Panc1 (cell line): ENCODE measurements at regions not wholly inside any gene's neighbourhood (a gene's known extent, or its start where the extent isn't known, plus 50 kb on each side); places are given as distances from the start of the nearest gene placed in this dataset.

Source experiments
- POLR2AphosphoS5 ChIP-seq: IDR thresholded peaks from 2 replicates; pipeline ENCODE4 v1.6.1; 2012; ENCODE audit warnings: mild to moderate bottlenecking, low read depth, low read length, moderate library complexity
- SIN3A ChIP-seq: IDR thresholded peaks from 2 replicates; pipeline ENCODE4 v1.6.1; 2012; ENCODE audit warnings: low read depth, mild to moderate bottlenecking, low read length, moderate library complexity, borderline replicate concordance; ENCODE audit not compliant: insufficient read depth
- TCF7L2 ChIP-seq: IDR thresholded peaks from 2 replicates; pipeline ENCODE4 v1.6.1; 2011; ENCODE audit warnings: mild to moderate bottlenecking, low read depth, low read length, inconsistent platforms
- TF ChIP-seq, protein P1 (sequence below): fragments of 450-650 bp; IDR thresholded peaks from 2 replicates; pipeline ENCODE4 v1.5.1; 2017; ENCODE audit warnings: mild to moderate bottlenecking
- TF ChIP-seq, protein P2 (sequence below), 2 experiments: IDR thresholded peaks; 2 replicates each; pipeline ENCODE4 v1.6.1; 2011 to 2012; ENCODE audit warnings: low read depth in 2 of 2, control low read depth in 1 of 2, low read length in 1 of 2, mild to moderate bottlenecking in 1 of 2, moderate library complexity in 1 of 2; ENCODE audit not compliant: insufficient read depth in 1 of 2

DNA sequence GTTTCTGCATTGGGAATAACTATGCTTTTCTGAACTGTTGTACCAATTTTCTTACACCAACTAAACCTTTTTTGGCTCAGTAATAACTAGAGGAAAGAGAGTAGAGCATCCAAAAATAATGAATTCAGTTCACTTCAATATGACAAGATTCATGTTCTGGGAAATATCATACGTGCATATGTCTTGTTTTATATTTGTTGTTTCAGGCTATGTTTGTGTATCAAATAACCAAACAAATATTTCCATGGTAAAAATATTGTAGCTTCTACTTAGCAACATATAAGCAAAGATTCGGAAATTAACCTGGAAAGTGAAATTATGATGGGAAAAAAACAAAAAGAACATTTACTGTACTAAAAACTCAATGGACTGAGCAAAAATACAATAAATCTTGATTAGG lies 503.2 kb downstream of the TMEM114 start:
- TF ChIP-seq, protein P1, sequence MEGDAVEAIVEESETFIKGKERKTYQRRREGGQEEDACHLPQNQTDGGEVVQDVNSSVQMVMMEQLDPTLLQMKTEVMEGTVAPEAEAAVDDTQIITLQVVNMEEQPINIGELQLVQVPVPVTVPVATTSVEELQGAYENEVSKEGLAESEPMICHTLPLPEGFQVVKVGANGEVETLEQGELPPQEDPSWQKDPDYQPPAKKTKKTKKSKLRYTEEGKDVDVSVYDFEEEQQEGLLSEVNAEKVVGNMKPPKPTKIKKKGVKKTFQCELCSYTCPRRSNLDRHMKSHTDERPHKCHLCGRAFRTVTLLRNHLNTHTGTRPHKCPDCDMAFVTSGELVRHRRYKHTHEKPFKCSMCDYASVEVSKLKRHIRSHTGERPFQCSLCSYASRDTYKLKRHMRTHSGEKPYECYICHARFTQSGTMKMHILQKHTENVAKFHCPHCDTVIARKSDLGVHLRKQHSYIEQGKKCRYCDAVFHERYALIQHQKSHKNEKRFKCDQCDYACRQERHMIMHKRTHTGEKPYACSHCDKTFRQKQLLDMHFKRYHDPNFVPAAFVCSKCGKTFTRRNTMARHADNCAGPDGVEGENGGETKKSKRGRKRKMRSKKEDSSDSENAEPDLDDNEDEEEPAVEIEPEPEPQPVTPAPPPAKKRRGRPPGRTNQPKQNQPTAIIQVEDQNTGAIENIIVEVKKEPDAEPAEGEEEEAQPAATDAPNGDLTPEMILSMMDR: no peak
- TF ChIP-seq SIN3A (no peak), POLR2AphosphoS5 (no peak), TCF7L2 (no peak)
- TF ChIP-seq, protein P2, sequence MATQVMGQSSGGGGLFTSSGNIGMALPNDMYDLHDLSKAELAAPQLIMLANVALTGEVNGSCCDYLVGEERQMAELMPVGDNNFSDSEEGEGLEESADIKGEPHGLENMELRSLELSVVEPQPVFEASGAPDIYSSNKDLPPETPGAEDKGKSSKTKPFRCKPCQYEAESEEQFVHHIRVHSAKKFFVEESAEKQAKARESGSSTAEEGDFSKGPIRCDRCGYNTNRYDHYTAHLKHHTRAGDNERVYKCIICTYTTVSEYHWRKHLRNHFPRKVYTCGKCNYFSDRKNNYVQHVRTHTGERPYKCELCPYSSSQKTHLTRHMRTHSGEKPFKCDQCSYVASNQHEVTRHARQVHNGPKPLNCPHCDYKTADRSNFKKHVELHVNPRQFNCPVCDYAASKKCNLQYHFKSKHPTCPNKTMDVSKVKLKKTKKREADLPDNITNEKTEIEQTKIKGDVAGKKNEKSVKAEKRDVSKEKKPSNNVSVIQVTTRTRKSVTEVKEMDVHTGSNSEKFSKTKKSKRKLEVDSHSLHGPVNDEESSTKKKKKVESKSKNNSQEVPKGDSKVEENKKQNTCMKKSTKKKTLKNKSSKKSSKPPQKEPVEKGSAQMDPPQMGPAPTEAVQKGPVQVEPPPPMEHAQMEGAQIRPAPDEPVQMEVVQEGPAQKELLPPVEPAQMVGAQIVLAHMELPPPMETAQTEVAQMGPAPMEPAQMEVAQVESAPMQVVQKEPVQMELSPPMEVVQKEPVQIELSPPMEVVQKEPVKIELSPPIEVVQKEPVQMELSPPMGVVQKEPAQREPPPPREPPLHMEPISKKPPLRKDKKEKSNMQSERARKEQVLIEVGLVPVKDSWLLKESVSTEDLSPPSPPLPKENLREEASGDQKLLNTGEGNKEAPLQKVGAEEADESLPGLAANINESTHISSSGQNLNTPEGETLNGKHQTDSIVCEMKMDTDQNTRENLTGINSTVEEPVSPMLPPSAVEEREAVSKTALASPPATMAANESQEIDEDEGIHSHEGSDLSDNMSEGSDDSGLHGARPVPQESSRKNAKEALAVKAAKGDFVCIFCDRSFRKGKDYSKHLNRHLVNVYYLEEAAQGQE (IDR thresholded peaks at IDR 0.05; ENCODE audit: insufficient read depth in 1 of 2, low read depth in 2 of 2, low read length in 1 of 2): no peak
